NT2/D1 (cell line): ENCODE measurements at regions not wholly inside any gene's neighbourhood (a gene's known extent, or its start where the extent isn't known, plus 50 kb on each side); places are given as distances from the start of the nearest gene placed in this dataset.
"Not testable (repeated sequence)": the region's sequence is repeated elsewhere in the genome, so short reads cannot be mapped to it uniquely, and the experiment has no call there.

ENCODE experiments used
- DNase-seq: peaks from one replicate; pipeline ENCODE4 v3.0.0-alpha.2; 2011; ENCODE audit warnings: low read depth, low spot score
- H3K27me3 ChIP-seq: 2 replicates; pipeline ENCODE4 v1.6.0; 2011; ENCODE audit warnings: mild to moderate bottlenecking; ENCODE audit not compliant: insufficient read length, insufficient read depth
- H3K36me3 ChIP-seq: 2 replicates; pipeline ENCODE4 v1.6.1; 2011; ENCODE audit warnings: mild to moderate bottlenecking, low read length, mixed read lengths; ENCODE audit not compliant: insufficient read depth, insufficient read length
- H3K4me1 ChIP-seq: 2 replicates; pipeline ENCODE4 v1.5.1; 2011; ENCODE audit not compliant: insufficient read depth, insufficient read length
- H3K4me3 ChIP-seq: 2 replicates; pipeline ENCODE4 v1.5.1; 2011; ENCODE audit warnings: low read depth; ENCODE audit not compliant: insufficient read length
- H3K9ac ChIP-seq: 2 replicates; pipeline ENCODE4 v1.6.0; 2011; ENCODE audit warnings: low read depth; ENCODE audit not compliant: insufficient read length
- H3K9me3 ChIP-seq: 2 replicates; pipeline ENCODE4 v1.5.1; 2011; ENCODE audit warnings: mild to moderate bottlenecking, low read length; ENCODE audit not compliant: insufficient read depth
- SUZ12 ChIP-seq: IDR thresholded peaks from 2 replicates; pipeline ENCODE4 v1.6.1; 2011; ENCODE audit not compliant: insufficient read length, insufficient read depth; ENCODE audit errors: extremely low read depth
- YY1 ChIP-seq: IDR thresholded peaks from 2 replicates; pipeline ENCODE4 v1.6.1; 2011; ENCODE audit not compliant: insufficient read length, insufficient read depth
- ZNF274 ChIP-seq: IDR thresholded peaks from 2 replicates; pipeline ENCODE4 v1.6.1; 2011; ENCODE audit warnings: mild to moderate bottlenecking, low read depth, low read length

DNA sequence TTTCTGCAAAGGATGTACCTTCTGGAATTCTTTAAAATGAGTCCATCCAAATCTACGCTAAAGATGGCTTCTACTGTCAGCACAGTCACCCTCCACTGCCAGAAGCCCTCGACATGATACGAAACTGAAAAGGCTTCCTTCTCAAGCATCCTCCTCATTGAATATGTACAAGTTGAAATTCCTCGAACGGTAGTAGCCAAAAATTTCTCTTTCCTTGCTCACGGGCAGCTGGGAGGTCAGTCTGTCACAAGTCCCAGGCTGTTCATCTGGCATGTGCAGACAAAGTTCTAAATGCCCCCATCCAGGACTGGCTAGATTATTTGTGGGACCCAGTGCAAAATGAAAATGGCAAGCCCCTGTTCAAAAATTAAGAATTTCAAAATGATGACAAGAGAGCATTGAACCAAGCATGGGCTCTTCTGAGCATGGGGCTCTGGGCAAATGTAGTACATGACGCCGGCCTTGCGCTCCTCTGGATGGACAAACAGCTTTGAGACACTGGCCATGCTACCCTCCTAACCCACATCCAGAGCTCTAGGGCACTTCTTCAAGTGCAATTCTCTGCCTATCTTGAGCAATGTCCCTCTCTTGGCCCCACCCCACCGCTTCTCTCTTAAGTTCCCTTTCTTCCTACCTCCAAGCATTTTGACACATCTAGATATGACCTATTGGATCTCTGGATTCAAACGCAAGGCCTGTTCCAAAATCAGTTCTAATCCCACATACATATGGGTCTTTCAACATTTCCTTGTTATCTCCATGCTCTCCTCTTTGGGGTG, 78.9 kb upstream of the FLT1 start:
- TF ChIP-seq ZNF274 (no peak), YY1 (no peak), SUZ12 (no peak)
- H3K36me3 ChIP-seq: no peaks in the 10 kb centered on the region
- no peak for DNase-seq

DNA sequence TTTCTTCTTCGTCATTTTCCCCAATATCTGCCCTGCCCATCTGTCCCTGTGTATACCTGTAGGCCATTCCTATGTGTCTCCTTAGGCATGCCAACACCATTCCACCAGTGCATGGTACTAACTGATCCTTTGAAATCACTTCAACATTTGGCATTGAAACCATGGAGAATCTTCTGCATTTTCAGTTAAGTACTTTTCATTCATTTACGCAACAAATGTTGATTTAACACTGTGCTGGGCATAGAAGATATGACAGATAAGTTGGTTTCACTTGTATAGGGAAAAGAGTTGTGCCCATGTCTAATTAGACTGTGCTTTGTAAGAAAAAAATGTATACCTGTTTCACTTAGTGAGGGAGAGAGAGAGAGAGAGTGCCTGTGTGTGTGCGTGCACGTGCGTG, 77.9 kb upstream of the FLT1 start:
- H3K9ac ChIP-seq: no peak overlapping the region
- no peak overlapping the region for H3K4me3 ChIP-seq
- DNase-seq: no peak

More for the DNA sequence above, 78.9 kb upstream of the FLT1 start:
- H3K27me3 ChIP-seq: no peaks in the 10 kb centered on the region
- H3K4me3 ChIP-seq: no peak overlapping the region
- no peaks in the 10 kb centered on the region for H3K4me1 ChIP-seq
- H3K9ac ChIP-seq: no peak overlapping the region
- H3K9me3 ChIP-seq: no peaks in the 10 kb centered on the region

DNA sequence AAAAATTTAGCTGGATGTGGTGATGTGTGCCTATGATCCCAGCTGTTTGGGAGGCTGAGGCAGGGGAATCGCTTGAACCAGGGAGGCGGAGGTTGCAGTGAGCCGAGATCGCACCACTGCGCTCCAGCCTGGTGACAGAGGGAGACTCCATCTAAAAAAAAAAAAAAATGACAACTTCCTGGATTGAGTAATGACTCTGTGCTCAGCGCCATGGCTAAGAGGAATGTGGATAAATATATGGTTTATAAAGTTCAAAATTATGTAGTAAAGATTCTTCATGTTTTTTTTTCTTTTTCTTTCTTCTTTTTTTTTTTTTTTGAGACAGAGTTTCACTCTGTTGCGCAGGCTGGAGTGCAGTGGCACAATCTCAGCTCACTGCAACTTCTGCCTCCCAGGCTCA, 75.4 kb upstream of the FLT1 start:
- DNase-seq, H3K36me3 ChIP-seq, H3K9me3 ChIP-seq, H3K9ac ChIP-seq, H3K27me3 ChIP-seq, H3K4me3 ChIP-seq, H3K4me1 ChIP-seq: not testable (repeated sequence)

More for the DNA sequence above, 77.9 kb upstream of the FLT1 start:
- H3K27me3 ChIP-seq: no peaks in the 10 kb centered on the region
- no peaks in the 10 kb centered on the region for H3K9me3 ChIP-seq
- no peak for TF ChIP-seq YY1
- no peaks in the 10 kb centered on the region for H3K36me3 ChIP-seq
- no peaks in the 10 kb centered on the region for H3K4me1 ChIP-seq

DNA sequence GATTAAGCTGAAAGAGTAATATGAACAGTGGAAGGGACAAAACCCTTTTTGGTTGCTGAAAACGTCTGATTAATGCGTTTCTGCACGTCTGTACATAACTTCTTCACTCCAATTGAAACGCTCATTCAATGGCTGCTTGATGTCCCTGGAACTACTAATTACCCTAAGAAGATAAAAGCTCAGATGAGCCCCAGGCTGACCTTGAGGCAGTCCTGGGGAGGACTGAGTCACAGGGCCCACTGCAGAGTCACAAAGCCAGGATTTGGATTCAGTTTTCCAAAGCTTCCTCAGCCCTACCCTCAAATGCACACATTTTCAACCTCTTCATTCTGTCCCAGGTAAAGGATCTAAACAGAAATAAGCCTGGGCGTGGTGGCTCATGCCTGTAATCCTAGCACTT, 75.0 kb upstream of the FLT1 start:
- DNase-seq: no peak
- no peaks in the 10 kb centered on the region for H3K27me3 ChIP-seq
- H3K9ac ChIP-seq: no peak overlapping the region
- H3K4me1 ChIP-seq: peaks cover 2% of the 10 kb centered on the region
- no peaks in the 10 kb centered on the region for H3K9me3 ChIP-seq
- no peaks in the 10 kb centered on the region for H3K36me3 ChIP-seq
- TF ChIP-seq SUZ12: no peak
- TF ChIP-seq ZNF274: no peak
- no peak for TF ChIP-seq YY1
- no peak overlapping the region for H3K4me3 ChIP-seq

DNA sequence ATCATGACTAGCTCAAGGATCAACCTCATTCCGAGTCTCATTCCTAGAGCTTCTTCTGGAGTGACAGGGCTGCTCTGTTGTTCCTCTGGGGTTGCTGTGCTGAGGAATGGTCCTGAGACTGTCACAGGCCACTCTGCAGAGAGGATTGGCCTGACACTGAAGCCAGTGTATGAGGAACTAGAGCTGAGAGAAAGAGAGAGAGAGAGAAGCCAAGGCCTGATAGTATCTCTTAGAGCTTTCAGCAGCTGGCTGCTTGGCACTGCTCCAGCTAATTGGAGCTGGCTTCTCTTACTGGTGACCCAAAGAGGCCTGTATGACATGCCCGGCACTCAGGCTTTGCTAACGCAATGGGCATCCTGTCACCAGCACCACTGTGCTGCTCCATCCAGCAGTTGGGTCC, 73.4 kb upstream of the FLT1 start:
- TF ChIP-seq SUZ12: no peak
- no peak for TF ChIP-seq ZNF274
- no peak for TF ChIP-seq YY1
- H3K27me3 ChIP-seq: no peaks in the 10 kb centered on the region
- no peak overlapping the region for H3K4me3 ChIP-seq
- peaks cover 5% of the 10 kb centered on the region for H3K4me1 ChIP-seq
- no peak for DNase-seq
- no peaks in the 10 kb centered on the region for H3K9me3 ChIP-seq
- H3K36me3 ChIP-seq: no peaks in the 10 kb centered on the region
- no peak overlapping the region for H3K9ac ChIP-seq

DNA sequence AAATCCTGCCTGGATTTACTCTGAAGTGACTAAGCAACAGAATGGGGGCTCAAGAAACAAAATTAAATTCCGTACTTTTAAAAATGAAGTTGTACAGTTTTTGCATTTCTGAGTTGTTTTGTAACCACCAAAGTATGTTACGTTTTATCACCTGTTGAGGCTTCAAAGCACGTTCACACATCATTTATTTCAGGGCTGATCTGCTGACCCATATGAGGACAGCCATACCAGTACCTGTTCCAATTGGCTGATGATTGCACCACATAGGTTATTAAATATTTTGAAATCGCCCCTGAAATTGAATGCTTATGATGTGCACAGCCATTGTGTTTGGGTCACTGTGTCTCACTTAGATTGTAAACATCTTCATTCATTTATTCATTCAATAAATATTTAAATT, 72.0 kb upstream of the FLT1 start:
- no peaks in the 10 kb centered on the region for H3K27me3 ChIP-seq
- no peak overlapping the region for H3K4me3 ChIP-seq
- peaks cover 5% of the 10 kb centered on the region for H3K4me1 ChIP-seq
- no peak overlapping the region for H3K9ac ChIP-seq
- no peak for DNase-seq
- no peaks in the 10 kb centered on the region for H3K36me3 ChIP-seq
- no peaks in the 10 kb centered on the region for H3K9me3 ChIP-seq
- no peak for TF ChIP-seq SUZ12
- TF ChIP-seq YY1: no peak
- TF ChIP-seq ZNF274: no peak

DNA sequence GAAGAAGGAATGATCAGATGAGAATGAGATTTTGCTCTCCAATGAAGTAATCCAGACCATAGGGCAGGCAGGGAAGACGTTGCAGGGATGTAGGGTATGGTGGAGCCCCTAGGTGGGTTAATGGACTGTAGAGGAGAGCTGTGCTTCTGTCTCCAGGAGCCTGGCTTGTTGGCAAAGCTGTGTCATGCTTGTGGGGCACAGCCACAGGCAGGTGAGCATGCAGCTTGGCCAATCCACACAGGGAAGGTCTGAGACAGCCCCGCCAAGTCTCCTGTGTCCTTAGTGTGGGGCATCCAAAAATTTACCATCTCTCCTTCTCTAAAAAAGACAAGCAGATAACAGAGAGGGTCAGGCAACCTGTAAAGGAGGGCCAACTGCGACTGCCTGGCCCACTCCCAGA, 71.4 kb upstream of the FLT1 start:
- Histone ChIP-seq H3K9ac (no peak overlapping the region), H3K4me1 (peaks cover 5% of the 10 kb centered on the region), H3K27me3 (no peaks in the 10 kb centered on the region), H3K9me3 (no peaks in the 10 kb centered on the region), H3K36me3 (no peaks in the 10 kb centered on the region), H3K4me3 (no peak overlapping the region)
- TF ChIP-seq YY1 (no peak), ZNF274 (no peak), SUZ12 (no peak)
- no peak for DNase-seq
